OCI-LY3 (cell line): ENCODE measurements at regions not wholly inside any gene's neighbourhood (a gene's known extent, or its start where the extent isn't known, plus 50 kb on each side); places are given as distances from the start of the nearest gene placed in this dataset.

Experiments
- H2AFZ ChIP-seq: fragments of 200-600, 300-600 bp; shearing (Covaris generic); 2 replicates; pipeline ENCODE4 v1.6.0; 2014; ENCODE audit warnings: antibody characterized with exemption, low read depth, low read length
- H3K27ac ChIP-seq: fragments of 200-600, 300-600 bp; sonication (generic); 2 replicates; pipeline ENCODE4 v1.5.1; 2014; ENCODE audit warnings: mild to moderate bottlenecking, low read length, moderate library complexity, mixed read lengths
- H3K27me3 ChIP-seq: fragments of 200-600, 300-600 bp; sonication (generic); 2 replicates; pipeline ENCODE4 v1.6.1; 2014; ENCODE audit warnings: low read depth, low read length, mixed read lengths
- H3K36me3 ChIP-seq: fragments of 200-600, 300-600 bp; sonication (generic); replicated peaks from 2 replicates; pipeline ENCODE3; 2014; ENCODE audit warnings: low read depth, low read length, mixed read lengths
- H3K4me1 ChIP-seq: fragments of 300-600, 200-600 bp; sonication (generic); 2 replicates; pipeline ENCODE4 v1.6.1; 2014; ENCODE audit warnings: low read length, mixed read lengths
- H3K4me2 ChIP-seq: fragments of 200-600, 300-600 bp; sonication (generic); 2 replicates; pipeline ENCODE4 v1.6.1; 2014; ENCODE audit warnings: low read length, mixed read lengths
- H3K4me3 ChIP-seq: fragments of 300-600, 200-600 bp; sonication (generic); 2 replicates; pipeline ENCODE4 v1.5.1; 2014; ENCODE audit warnings: antibody characterized with exemption, mild to moderate bottlenecking, low read length, moderate library complexity
- H3K79me2 ChIP-seq: fragments of 300-600, 200-600 bp; shearing (Covaris generic); 2 replicates; pipeline ENCODE4 v1.6.1; 2014; ENCODE audit warnings: mild to moderate bottlenecking, low read length, mixed read lengths
- H3K9ac ChIP-seq: fragments of 300-600, 200-600 bp; shearing (Covaris generic); 2 replicates; pipeline ENCODE4 v1.6.0; 2014; ENCODE audit warnings: mild to moderate bottlenecking, low read length, moderate library complexity
- H3K9me3 ChIP-seq: fragments of 200-600, 300-600 bp; shearing (Covaris generic); 2 replicates; pipeline ENCODE4 v1.6.1; 2014; ENCODE audit warnings: low read length, mixed read lengths; ENCODE audit not compliant: insufficient read depth
- H4K20me1 ChIP-seq: fragments of 200-600, 300-600 bp; sonication (generic); 2 replicates; pipeline ENCODE4 v1.6.1; 2016; ENCODE audit warnings: low read length, mixed read lengths; ENCODE audit not compliant: insufficient read depth
- CTCF ChIP-seq: fragments of 200-600, 300-600 bp; sonication (generic); IDR thresholded peaks from 2 replicates; pipeline ENCODE4 v1.5.1; 2014; ENCODE audit warnings: antibody characterized with exemption, low read length, low read depth
- EZH2phosphoT487 ChIP-seq: fragments of 200-600 bp; shearing (Covaris generic); IDR thresholded peaks from 2 replicates; pipeline ENCODE4 v1.6.1; 2018; ENCODE audit warnings: antibody characterized with exemption, mixed run types, low read depth

- Histone ChIP-seq H3K9me3 (no peaks in the 10 kb centered on the region), H4K20me1 (no peaks in the 10 kb centered on the region), H3K4me2 (no peak overlapping the region), H3K9ac (no peak overlapping the region), H3K36me3 (no peaks in the 10 kb centered on the region), H3K79me2 (no peaks in the 10 kb centered on the region), H3K4me3 (no peak overlapping the region), H3K27me3 (no peaks in the 10 kb centered on the region), H2AFZ (no peak overlapping the region), H3K4me1 (peaks cover 44% of the 10 kb centered on the region), H3K27ac (0 out of 2 replicates have a peak overlapping the region, but pooled peaks have one; percentile 1)
- TF ChIP-seq CTCF (no peak), EZH2phosphoT487 (no peak)
Observed at GRCh38 chr15:31257286-31257685, 69.3 kb upstream of the KLF13 start.

DNA sequence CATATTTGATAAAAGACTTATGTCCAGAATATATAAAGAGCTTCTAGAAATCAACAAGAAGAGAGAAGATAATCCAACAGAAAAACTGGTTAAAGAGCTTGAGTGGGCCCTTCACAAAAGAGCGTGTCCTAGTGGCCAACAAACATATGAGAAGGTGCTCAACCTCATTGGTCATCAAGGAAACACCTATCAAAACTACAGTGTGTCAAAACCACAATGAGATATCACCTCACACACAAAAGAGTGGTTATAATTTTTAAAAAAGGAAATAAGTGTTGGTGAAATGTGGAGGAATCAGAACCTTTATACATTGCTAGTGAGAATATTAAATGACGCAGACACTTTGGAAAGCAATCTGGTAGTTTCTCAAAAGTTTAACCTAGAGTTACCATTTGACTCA is 68.4 kb upstream of the KLF13 start:
- Histone ChIP-seq H3K27ac (no peak overlapping the region), H3K4me3 (no peak overlapping the region), H2AFZ (no peak overlapping the region), H3K27me3 (no peaks in the 10 kb centered on the region), H3K79me2 (no peaks in the 10 kb centered on the region), H4K20me1 (no peaks in the 10 kb centered on the region), H3K9me3 (no peaks in the 10 kb centered on the region), H3K36me3 (no peaks in the 10 kb centered on the region), H3K9ac (no peak overlapping the region), H3K4me2 (no peak overlapping the region), H3K4me1 (peaks cover 54% of the 10 kb centered on the region)
- TF ChIP-seq CTCF (no peak), EZH2phosphoT487 (no peak)

GRCh38 chr15:31259562-31260252 is 66.9 kb upstream of the KLF13 start:
- no peaks in the 10 kb centered on the region for H4K20me1 ChIP-seq
- no peaks in the 10 kb centered on the region for H3K27me3 ChIP-seq
- peaks cover 62% of the 10 kb centered on the region for H3K4me1 ChIP-seq
- H3K4me3 ChIP-seq = no peak overlapping the region
- H3K9me3 ChIP-seq = no peaks in the 10 kb centered on the region
- H3K4me2 ChIP-seq = no peak overlapping the region
- no peak overlapping the region for H3K27ac ChIP-seq
- H3K79me2 ChIP-seq = no peaks in the 10 kb centered on the region
- H2AFZ ChIP-seq = no peak overlapping the region
- no peaks in the 10 kb centered on the region for H3K36me3 ChIP-seq
- TF ChIP-seq EZH2phosphoT487 = no peak
- TF ChIP-seq CTCF = no peak
- no peak overlapping the region for H3K9ac ChIP-seq

DNA sequence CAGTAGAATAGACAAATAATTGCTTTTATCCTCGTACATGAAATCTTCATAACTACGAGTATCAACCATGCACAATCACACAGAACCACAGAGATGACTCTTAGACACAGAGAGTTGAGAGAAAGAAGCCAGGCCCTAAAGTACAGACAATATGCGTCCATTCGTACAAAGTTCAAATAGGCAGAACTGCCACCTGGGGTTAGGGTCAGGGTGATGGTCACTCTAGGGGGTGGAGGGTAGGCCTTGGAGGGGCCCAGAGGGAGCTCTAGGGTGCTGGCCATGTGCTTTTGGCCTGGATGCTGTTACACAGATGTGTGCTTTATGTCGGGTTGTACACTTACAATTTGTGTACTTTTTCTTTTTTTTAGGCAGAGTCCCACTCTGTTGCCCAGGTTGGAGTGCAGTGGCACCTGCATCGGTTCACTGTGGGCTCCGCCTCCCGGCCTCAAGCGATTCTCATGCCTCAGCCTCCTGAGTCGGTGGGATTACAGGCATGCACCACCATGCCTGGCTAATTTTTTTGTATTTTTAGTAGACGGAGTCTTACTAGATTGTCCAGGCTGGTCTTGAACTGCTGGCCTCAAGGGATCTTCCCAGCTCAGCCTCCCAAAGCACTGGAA is 65.9 kb upstream of the KLF13 start:
- no peaks in the 10 kb centered on the region for H3K36me3 ChIP-seq
- no peak overlapping the region for H3K4me2 ChIP-seq
- no peak overlapping the region for H2AFZ ChIP-seq
- H3K27me3 ChIP-seq = no peaks in the 10 kb centered on the region
- H3K4me3 ChIP-seq = no peak overlapping the region
- TF ChIP-seq CTCF = no peak
- TF ChIP-seq EZH2phosphoT487 = no peak
- no peaks in the 10 kb centered on the region for H3K9me3 ChIP-seq
- no peak overlapping the region for H3K9ac ChIP-seq
- no peak overlapping the region for H3K27ac ChIP-seq
- no peaks in the 10 kb centered on the region for H4K20me1 ChIP-seq
- peaks cover 62% of the 10 kb centered on the region for H3K4me1 ChIP-seq
- no peaks in the 10 kb centered on the region for H3K79me2 ChIP-seq
